Stimulated activated CD8-positive, alpha-beta memory T cell treated with anti-CD3 and anti-CD28 coated beads, Interleukin-12 subunit alpha, Interleukin-12 subunit beta, amount 100 ng/mL, for 24 hours (primary cell): ENCODE measurements at regions not wholly inside any gene's neighbourhood (a gene's known extent, or its start where the extent isn't known, plus 50 kb on each side); places are given as distances from the start of the nearest gene placed in this dataset.

Source experiments
- DNase-seq: peaks from one replicate; pipeline ENCODE4 v3.0.0-alpha.2; 2020; ENCODE audit errors: extremely low read depth

DNA sequence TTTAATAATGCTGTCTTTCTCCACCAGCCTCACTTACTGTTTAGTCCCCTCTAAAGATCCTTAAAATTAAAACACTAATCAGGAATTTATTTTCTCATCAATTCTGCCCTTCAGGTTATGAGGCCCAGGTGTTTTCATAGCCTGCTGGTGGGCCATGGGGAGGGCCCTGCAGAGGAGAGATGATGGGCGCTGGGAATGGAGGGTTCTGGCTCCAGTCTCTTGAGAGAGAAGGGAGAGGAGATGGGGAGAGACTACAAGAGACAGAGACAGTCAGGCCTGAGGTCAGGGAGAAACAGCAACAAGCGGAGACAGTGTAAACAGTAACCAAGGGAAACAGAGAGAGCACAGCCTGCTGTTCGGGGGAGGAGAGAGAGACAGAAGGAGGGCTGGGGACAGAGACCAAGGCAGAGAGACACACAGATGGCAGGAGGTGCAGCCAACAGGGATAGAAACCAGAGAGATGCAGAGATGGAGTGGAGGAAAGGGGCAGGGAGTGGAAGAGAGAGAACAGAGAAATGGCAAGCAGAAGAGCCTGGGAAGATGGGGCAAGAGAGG, 187.3 kb upstream of the SYT13 start:
- DNase-seq = no peak

DNA sequence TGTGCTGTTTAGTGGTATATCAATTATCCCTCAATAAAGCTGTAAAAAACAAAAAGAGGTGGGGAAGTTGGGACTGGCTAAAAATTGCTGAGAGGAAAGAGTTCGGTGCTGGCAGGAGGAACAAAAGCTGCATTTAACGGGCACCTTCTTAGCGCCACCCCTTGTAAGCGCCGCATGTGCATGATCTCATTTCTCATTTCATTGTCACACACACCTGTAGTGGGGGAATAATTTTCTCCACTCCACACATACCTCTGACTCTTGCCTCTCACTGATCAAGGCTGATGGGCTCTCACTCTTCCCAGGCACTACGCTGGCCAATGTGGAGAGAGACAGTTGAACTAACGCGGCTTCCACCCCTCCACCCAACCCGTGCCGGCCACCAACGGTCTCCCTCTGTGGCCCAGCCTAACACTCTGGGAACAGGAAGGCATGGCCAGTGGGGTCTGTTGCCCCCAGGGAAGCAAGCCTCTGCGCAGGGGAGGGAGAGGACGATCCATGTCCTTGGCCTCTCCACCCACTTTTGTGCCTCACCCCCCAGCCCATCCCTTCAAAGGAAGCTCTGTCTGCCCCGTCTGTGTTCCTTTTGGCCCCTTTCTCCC, 186.7 kb upstream of the SYT13 start:
- no peak for DNase-seq

DNA sequence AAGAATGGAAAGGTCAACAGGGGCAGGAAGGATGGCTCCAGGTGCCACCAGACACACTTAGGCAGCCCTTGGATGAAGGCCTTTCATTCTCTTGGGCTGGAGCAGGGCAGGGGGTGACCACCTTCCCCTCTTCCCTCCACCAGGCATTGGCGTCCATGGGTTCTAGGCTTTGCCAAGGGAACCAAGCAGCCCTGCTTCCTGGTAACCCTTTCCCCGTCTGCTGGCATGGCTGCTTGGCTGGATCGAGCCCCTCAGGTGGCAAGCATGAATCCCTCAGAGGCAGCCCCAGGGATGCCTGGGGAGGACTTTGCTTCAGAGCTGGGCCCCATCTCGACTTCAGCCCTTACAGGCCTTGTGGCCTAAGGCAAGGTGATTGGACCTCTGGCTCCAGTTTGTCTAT, 185.1 kb upstream of the SYT13 start:
- no peak for DNase-seq

DNA sequence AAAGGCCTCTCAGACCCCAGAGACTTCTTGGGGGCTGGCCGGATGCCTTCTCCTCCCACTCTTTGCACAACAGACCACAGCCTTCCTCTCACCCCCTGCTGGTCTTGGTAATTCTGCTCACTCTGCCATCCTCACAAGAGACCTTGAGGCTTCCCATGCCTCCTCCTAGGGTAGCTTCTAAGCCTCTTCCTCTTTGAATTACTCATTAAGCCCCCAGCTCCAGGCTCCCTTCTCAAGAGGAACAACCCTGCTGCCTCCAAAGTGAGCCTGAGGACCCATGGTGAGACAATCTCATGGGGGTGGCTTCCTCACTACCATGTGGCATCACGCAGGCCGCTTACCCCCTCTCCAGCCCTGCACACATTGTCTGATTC, 184.6 kb upstream of the SYT13 start:
- no peak for DNase-seq

DNA sequence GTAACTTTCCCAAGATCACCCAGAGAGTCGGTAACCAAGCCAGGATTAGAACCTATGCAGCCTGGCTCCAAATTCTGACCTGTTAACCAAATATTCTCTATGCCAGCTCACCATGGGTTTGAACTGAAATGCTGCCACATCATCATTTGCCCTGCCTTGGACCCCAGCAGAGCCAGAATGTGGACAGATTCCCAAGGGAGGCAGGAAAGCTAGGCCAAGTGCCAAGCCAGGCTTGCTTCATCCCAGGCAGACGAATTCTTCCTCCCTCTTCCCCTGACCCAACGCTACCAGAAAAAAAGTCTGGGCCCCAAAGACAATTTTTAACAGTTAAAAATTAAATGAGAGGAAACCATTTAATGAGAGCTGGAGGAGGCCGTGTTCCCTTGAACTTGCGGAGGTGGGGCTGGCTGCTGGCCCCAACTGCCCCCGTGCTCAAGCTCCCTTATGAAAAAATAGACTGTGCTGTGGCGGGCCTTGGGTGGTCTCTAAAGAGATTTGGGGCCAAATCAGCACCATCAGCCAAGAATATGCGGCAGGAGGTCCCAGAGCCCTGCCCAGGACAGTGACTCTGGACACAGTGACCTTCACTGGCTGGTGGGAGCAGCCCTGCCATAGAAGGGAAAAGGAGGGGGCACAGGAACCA, 184.1 kb upstream of the SYT13 start:
- DNase-seq = no peak

DNA sequence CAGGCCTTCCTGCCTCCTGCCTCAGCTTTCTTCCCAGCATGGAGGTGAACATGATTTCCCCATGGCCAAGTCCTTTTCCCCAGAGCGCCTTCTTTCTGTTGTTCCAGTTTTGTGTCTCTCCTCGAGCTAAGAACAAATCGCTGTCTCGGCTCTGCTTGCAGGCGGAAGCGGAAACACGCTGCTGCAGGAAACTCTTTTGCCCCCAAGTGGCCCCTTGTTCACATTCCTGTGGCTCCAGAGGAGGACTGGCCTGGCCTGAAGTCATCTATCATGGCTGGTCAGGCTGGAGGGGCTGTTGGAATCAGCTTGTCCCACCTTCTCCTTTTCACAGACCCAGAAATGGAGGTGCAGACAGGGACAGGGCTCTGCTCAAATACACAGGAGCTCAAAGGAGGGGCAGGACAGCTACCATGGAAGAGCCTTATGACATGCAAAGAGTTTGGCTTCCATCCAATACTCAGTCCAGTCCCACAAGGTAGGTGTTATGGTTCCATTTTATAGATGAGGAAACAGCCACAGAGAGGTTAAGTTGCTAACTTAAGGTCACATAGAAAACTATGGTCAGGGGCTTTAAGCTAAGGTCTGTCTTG, 182.2 kb upstream of the SYT13 start:
- no peak for DNase-seq

DNA sequence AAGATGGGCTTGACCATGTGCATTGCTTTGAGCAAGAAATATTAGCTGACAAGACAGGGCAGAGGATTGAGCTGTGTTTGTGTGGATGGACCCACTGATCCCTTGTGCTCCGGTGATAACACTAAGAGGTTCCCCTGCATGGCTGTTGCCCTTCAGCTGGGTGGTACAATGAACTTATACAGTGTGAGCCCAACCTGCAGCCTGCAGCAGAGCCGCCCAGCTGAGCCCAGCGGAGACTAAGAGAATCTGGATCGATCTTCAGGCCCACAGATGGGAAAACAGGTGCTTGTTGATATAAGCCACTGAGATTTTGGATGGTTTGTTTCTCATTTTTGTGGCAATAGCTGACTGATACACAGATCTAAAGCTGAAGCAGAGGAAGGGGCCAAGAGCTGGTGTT, 177.4 kb upstream of the SYT13 start:
- DNase-seq = no peak

DNA sequence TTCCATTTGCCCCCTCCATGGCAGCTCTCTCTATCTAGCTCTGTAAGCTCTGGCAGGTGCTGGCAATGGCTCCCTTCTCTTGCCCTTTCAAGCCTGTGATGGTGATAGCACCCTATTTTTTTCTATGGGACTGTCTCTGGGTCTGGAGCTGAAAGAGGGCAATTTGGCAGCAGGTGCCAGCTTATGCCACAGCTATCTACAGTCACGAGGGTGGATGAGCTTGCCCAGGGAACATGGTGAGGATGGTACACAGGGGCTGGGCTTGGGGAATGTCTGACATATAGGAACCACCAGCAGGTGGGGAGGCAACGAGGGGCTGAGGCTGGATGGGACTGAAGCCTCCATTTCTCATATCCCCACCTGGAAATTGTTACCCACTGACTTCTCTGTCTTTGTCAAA, 175.4 kb upstream of the SYT13 start:
- no peak for DNase-seq

DNA sequence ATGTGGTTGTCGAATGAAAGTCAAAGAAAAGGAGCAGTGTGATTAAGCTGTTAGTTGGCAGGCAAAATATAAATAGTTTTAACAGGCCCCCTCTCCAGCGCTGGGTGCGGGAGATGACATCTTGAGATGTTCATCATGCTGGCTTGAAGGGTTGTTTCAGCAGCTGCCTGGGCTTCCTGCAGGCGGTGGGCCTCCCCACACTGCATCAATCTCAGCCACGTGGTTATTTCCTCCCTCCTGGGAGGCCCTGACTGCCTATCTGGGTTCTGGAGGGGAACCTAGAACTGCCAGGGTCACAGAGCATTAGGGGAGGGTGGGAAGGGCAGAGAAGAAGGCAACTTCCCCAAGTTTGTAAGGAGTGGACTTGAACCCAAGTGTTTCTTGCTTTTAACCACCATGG, 173.3 kb upstream of the SYT13 start:
- DNase-seq = no peak

DNA sequence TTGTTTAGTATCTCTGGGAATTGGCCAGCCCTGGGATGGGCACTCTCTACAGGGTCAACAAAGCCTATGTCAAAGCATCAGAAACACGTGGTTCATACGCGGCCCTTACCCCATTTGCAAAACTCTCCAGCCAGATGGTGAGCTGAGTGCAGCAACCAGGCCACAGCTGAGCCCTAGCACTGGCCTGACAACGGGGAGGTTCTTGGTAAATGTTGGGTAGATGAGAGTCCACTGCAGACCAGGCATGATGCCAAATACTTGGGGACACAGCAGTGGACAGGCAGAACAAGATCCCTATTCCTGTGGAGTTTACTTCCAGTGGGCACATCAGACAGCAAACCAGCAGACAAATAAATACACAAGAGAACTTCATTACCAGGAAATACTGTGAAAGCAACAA, 172.1 kb upstream of the SYT13 start:
- no peak for DNase-seq

DNA sequence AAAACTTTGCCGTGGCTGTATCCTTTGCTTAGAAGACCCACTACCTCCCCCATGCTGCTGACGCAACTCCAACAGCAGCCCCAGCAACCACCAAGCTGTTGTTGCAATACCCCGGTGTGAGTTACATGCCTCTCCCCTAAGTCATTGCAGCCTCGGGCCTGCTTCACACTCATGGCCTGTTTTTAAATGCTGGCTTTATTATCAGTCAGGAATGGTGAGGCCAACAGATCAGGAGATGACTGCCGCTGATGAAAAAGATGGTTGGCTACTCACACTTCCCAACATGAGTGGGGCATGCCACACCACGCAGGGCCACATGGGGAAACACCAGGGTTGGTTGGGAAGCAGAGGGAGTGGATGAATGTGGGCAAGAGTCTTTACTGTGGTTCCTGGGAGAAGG, 171.5 kb upstream of the SYT13 start:
- no peak for DNase-seq

DNA sequence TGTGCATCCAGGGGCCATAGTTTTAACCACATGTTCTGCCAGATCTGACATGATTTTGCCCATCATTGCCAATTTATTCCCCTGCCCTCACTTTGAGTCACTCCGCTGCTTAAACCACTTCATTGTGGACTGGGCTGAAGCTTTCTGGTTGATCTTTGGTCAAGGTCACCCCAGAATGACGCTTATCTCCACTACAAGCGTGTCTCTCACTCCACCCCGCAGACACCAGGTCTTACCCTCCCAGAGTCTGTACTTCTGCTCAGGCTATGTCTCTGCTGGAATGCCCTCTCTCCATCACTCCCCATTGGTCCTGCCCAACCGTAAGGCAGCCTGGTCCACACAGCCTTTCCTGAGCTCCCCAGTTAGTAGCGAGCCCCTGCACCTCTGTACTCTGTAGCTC, 170.5 kb upstream of the SYT13 start:
- DNase-seq = no peak

DNA sequence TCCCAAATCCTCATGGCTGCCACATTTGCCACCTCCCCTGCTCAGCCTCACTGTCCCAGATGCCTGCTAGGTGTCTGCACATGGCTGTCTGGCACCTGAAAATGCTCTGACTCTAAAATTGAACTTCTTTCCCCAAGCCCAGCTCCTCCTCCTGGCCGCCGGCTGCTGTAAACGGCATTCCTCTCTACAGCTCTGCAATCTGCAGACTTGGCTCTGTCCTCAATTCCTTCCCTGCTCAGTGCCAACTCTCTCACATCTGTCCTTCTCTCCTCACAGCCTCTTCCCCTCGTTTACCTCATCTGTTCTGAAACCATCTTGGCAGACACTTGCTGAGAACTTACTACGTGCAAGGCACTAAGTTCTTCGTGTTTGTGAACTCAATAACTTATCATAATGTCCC, 169.4 kb upstream of the SYT13 start:
- DNase-seq = no peak

DNA sequence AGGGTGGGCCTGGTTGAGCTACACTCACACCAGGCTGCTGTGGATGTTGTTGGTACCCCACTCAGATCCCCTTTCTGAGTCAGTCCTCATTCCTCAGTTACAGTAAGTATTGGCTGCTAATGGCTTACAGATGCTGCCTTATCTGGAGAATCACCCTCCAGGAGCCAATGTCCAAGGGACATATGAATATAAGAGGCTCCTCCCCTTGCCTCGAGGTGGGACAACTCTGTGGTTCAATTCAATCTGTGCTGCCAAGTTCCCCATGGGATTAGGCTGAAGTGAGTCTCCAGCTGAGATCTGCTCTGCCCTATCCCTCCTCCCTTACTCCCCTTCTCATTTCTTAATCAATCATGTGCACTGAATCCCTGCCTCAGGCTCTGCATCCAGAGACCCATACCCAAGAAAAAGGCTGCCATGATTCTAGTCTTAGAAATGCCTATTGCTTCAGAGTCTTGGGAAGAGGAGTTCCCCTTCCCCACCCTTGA, 168.8 kb upstream of the SYT13 start:
- DNase-seq = no peak

DNA sequence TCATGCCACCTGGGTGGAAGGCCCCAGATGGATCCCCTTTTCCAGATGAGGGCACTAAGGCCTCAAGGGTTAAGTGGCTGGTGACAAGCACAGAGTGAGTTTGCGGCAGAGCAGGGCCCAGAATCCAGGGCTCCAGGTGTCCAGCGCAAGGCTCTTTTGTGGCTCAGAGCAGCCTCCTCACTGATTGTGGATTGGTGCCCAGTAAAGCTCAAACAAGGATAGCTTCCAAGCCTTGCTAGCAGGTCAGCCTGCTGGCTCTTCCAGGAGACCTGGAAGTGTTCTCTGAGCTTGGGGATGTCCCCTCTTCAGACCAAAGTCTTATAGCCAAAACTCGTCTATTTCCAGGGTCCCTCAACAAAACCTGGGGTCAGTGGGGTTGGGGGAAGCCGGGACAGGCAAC, 167.6 kb upstream of the SYT13 start:
- DNase-seq = no peak

DNA sequence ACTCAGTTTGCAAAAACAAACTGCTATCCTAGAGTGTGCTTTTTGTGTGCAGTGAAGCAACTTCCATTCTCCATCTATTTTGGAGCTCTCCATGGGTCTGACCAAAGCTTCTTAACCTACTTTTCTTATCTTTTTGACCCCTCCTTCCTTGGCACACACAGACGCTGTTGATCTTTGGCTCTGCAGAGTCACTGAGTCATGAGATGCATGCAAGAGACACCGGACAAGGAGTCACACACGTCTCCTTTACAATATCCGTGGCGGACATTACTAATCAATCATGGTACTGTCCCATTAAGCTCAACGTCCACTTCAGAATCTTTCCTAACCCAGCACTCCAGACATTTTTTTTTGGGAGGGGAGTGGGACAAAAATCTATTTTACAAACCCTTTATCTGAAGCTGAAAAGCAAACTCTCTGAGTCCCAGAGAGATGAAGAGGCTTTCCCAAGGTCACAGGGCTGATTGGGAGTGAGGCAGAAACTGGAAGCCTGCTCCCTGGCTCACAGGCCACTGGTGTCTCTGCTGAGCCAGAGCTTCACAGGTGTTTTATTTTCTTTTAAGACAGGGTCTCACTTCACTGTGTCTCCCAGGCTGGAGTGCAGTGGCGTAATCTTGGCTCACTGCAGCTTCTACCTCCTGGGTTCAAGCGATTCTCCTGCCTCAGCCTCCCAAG, 165.8 kb upstream of the SYT13 start:
- DNase-seq = no peak

DNA sequence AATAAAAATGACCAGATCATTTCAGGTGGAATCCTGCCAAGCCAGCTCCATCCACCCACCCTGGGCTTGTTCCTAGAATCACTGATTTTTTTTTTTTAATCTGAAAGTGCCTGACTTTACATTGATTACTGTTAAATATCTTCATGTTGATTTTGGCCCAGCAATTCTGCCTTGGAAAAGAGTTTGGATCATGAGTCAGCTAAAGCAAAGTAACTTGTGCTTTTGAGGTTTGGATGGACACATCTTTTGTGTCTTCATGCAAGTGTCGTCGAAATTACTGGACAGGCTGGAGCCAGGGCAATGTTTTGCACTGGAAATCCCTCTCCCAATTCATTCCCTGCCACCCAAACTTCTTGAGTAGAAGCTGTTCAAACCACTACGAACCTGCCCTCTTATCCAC, 164.0 kb upstream of the SYT13 start:
- DNase-seq = no peak

DNA sequence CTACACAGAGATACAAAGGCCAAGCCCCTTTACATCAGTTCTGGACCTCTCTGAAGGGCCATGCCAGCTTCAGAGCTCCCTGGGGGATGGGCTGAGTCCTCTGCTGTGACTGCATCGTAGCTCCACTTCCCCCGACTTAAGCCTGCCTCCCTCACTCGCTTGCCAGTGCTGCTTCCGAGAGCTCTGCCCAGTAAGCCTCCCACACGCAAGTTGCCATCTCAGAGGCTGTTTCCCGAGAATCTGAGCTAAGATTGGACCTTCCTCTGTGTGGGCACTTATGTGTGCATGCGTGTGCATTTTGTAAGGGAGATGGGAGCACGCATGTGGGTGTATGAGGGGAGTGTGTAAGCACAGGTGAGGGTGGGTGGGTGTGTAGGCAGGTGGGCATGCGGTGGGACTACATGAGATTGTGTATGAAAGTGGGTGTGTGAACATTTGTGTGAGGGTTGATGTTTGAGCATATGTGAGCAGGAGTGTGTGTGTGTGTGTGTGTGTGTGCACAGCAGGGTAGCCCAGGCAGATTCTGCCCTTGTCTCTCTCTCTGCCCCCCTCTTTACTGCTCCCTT, 163.0 kb upstream of the SYT13 start:
- no peak for DNase-seq

DNA sequence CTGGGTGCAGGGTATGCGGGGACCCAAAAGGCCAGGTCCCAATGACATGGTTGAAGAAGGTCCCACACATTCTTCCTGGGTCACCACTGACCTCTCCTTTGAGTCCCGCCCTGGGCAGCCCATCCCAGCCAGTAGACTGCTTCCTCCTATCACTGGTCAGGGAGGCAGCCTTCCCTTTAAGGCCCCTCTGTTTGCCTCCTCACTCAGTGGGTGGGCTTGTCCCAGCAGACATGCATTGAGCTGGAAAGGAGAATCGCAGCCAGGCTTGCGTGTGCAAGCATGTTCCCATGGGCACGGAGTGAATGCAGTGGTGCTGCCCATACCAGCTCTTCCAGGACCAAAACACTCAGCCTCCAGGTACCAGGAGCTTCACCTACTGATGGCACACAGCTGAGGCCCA, 162.4 kb upstream of the SYT13 start:
- DNase-seq = no peak

DNA sequence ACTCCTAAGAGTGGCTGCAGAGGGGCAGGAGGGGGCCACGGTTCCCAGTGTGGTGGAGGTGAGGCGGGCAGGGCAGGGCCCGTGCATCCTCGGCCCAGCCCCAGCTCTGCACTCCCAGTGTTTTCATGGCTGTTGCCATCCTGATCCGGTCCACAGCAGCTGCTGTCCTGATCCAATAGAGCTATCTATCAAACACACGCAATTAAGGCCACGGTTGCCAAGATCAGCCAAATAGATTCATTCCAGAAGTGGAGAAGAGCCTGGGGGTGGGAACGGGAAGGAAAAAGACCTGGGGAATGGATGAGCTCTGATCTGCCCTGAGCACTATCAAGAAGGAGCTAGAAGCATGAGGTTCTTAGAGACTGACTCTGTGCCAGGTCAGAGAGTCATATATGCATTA, 160.9 kb upstream of the SYT13 start:
- DNase-seq = no peak

DNA sequence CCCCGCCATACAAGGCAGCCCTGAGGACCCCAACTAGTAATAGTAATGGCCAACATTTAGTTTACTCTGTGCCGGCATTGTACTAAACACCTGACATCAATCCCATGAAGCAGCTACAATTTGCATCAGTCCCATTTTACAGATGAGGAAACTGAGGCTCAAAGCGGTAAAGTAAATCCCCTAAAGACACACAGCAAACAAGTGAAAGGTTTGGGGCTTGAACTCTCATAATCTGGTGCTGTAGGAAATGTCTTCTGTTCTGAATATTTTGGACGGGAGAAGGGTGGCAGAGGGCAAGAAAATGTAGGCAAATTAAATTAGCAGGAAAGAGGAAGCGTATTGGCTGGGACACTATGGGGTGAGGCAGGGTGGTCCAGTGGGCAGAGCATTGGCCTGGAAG, 160.3 kb upstream of the SYT13 start:
- no peak for DNase-seq

DNA sequence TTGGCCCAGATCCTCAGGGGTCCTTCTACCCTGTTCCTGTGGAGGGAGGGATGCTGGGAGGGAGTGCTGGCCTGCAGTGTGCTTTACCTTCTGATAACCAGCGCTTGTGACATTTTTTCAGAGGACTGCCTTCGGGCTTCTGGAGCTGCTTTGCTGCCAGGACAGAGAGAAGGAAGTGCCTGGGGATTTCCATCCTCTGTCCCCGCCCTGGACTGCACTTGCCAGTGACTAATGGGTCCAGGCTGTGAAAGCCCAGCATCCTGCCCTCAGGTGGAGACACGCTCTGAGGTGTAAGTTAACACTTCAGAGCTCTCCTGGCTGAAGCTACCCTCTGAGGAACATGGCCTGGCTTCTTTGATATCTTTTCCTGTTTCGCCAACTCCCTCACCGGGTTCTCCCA, 158.7 kb upstream of the SYT13 start:
- no peak for DNase-seq

DNA sequence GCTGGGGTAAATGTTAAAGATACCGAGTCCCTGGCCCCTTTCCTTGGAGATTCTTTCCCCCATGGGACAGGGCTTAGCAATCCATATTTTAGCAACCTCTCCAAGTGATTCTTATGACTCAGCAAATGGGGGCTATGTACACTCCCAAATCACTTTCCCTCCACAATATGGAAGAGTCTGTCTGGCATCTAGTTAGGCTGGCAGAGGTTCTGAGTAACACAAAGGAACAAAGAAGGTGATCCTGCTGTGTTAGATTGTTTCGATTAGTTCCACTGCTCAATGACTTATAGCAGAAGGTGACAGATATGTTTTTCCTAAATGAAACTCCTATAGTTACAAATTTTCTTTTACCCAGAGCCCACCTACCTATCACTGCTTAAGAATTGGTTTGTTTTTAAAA, 154.0 kb upstream of the SYT13 start:
- DNase-seq = no peak
